NOMO-1 treated with DMSO at 0.1 percent for 48 hours (cell line): ENCODE measurements at regions not wholly inside any gene's neighbourhood (a gene's known extent, or its start where the extent isn't known, plus 50 kb on each side); places are given as distances from the start of the nearest gene placed in this dataset.
"Not testable (repeated sequence)": the region's sequence is repeated elsewhere in the genome, so short reads cannot be mapped to it uniquely, and the experiment has no call there.

Experiments
- DNase-seq: peaks from one replicate; lab custom pipeline; 2025; ENCODE audit not compliant: unreplicated experiment; lab: John Stamatoyannopoulos, UW

GRCh38 chr7:46606761-46607160 lies 685.7 kb upstream of the IGFBP3 start:
- DNase-seq = no peak

- no peak for DNase-seq
Observed at GRCh38 chr7:46604241-46604661, 683.2 kb upstream of the IGFBP3 start.

- DNase-seq = no peak
Observed at GRCh38 chr7:46603780-46604179, 682.7 kb upstream of the IGFBP3 start.

GRCh38 chr7:46603296-46603752 lies 682.3 kb upstream of the IGFBP3 start:
- no peak for DNase-seq

GRCh38 chr7:46600340-46600739 lies 679.3 kb upstream of the IGFBP3 start:
- DNase-seq = no peak

- DNase-seq = not testable (repeated sequence)
Observed at GRCh38 chr7:46594831-46595230, 673.8 kb upstream of the IGFBP3 start.

GRCh38 chr7:46590918-46591905 lies 670.1 kb upstream of the IGFBP3 start:
- DNase-seq = not testable (repeated sequence)

GRCh38 chr7:46589286-46589685 lies 668.2 kb upstream of the IGFBP3 start:
- no peak for DNase-seq

- no peak for DNase-seq
Observed at GRCh38 chr7:46586406-46586805, 665.3 kb upstream of the IGFBP3 start.

- DNase-seq = no peak
Observed at GRCh38 chr7:46583656-46584055, 662.6 kb upstream of the IGFBP3 start.

- DNase-seq = no peak
Observed at GRCh38 chr7:46581268-46581667, 660.2 kb upstream of the IGFBP3 start.

GRCh38 chr7:46580766-46581165 lies 659.7 kb upstream of the IGFBP3 start:
- no peak for DNase-seq

- no peak for DNase-seq
Observed at GRCh38 chr7:46577394-46577793, 656.3 kb upstream of the IGFBP3 start.

- no peak for DNase-seq
Observed at GRCh38 chr7:46576950-46577349, 655.9 kb upstream of the IGFBP3 start.

GRCh38 chr7:46572691-46573090 lies 651.6 kb upstream of the IGFBP3 start:
- no peak for DNase-seq

- DNase-seq = no peak
Observed at GRCh38 chr7:46571996-46572395, 650.9 kb upstream of the IGFBP3 start.

- no peak for DNase-seq
Observed at GRCh38 chr7:46569133-46569465, 648.0 kb upstream of the IGFBP3 start.

- no peak for DNase-seq
Observed at GRCh38 chr7:46568420-46569132, 647.5 kb upstream of the IGFBP3 start.

- DNase-seq = no peak
Observed at GRCh38 chr7:46567858-46568257, 646.8 kb upstream of the IGFBP3 start.

GRCh38 chr7:46566097-46566774 lies 645.2 kb upstream of the IGFBP3 start:
- no peak for DNase-seq

- DNase-seq = no peak
Observed at GRCh38 chr7:46565253-46566096, 644.4 kb upstream of the IGFBP3 start.
